PFSK-1 (cell line): ENCODE measurements at regions not wholly inside any gene's neighbourhood (a gene's known extent, or its start where the extent isn't known, plus 50 kb on each side); places are given as distances from the start of the nearest gene placed in this dataset.

Source experiments
- FOXP2 ChIP-seq: optimal IDR thresholded peaks from 2 replicates; pipeline ENCODE3; 2011; ENCODE audit warnings: borderline replicate concordance, control low read depth, inconsistent platforms; ENCODE audit not compliant: insufficient read depth; ENCODE audit errors: extremely low read length, extremely low read depth
- POLR2AphosphoS5 ChIP-seq: IDR thresholded peaks from 2 replicates; pipeline ENCODE4 v1.6.1; 2012; ENCODE audit warnings: low read depth, mild to moderate bottlenecking, control low read depth, low read length, moderate library complexity
- SIN3A ChIP-seq: IDR thresholded peaks from 2 replicates; pipeline ENCODE4 v1.6.1; 2012; ENCODE audit warnings: mild to moderate bottlenecking, low read length, moderate library complexity, borderline replicate concordance; ENCODE audit not compliant: insufficient read depth
- TAF1 ChIP-seq: IDR thresholded peaks from 2 replicates; pipeline ENCODE4 v1.6.1; 2012; ENCODE audit warnings: low read length, control low read depth, borderline replicate concordance; ENCODE audit not compliant: insufficient read depth
- TF ChIP-seq, protein P1 (sequence below), 2 experiments: IDR thresholded peaks; 2 replicates each; pipeline versions ENCODE4 v1.6.1 to v1.8.0; 2011 to 2012; ENCODE audit warnings: low read depth in 2 of 2, low read length in 2 of 2, control low read depth in 1 of 2, inconsistent platforms in 1 of 2, mild to moderate bottlenecking in 1 of 2, moderate library complexity in 1 of 2; ENCODE audit not compliant: insufficient read depth in 1 of 2

DNA sequence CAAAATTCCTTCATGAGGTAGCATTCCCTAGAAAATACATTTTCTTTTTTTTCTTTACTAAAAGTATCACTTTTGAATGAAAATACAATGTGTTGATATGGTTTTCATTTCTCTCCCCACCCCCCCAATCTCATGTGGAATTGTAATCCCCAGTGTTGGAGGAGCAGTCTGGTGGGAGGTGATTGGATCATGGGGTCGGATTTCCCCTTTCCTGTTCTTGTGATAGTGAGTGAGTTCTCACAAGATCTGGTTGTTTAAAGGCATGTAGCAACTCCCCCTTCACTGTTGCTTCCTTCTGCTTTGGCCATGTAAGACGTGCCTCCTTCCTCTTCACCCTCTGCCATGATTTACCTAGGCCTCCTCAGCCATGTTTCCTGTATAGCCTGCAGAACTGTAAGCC is 790.3 kb upstream of the KCND2 start:
- TF ChIP-seq FOXP2 (no peak), TAF1 (no peak), POLR2AphosphoS5 (no peak), SIN3A (no peak)
- TF ChIP-seq, protein P1, sequence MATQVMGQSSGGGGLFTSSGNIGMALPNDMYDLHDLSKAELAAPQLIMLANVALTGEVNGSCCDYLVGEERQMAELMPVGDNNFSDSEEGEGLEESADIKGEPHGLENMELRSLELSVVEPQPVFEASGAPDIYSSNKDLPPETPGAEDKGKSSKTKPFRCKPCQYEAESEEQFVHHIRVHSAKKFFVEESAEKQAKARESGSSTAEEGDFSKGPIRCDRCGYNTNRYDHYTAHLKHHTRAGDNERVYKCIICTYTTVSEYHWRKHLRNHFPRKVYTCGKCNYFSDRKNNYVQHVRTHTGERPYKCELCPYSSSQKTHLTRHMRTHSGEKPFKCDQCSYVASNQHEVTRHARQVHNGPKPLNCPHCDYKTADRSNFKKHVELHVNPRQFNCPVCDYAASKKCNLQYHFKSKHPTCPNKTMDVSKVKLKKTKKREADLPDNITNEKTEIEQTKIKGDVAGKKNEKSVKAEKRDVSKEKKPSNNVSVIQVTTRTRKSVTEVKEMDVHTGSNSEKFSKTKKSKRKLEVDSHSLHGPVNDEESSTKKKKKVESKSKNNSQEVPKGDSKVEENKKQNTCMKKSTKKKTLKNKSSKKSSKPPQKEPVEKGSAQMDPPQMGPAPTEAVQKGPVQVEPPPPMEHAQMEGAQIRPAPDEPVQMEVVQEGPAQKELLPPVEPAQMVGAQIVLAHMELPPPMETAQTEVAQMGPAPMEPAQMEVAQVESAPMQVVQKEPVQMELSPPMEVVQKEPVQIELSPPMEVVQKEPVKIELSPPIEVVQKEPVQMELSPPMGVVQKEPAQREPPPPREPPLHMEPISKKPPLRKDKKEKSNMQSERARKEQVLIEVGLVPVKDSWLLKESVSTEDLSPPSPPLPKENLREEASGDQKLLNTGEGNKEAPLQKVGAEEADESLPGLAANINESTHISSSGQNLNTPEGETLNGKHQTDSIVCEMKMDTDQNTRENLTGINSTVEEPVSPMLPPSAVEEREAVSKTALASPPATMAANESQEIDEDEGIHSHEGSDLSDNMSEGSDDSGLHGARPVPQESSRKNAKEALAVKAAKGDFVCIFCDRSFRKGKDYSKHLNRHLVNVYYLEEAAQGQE (IDR thresholded peaks at IDR 0.05; ENCODE audit: insufficient read depth in 1 of 2, low read depth in 2 of 2, low read length in 2 of 2), result no peak

GRCh38 chr7:119483364-119483763 is 789.6 kb upstream of the KCND2 start:
- no peak for TF ChIP-seq SIN3A
- TF ChIP-seq FOXP2, result no peak
- TF ChIP-seq, protein P1 (IDR thresholded peaks at IDR 0.05; ENCODE audit: insufficient read depth in 1 of 2, low read depth in 2 of 2, low read length in 2 of 2), result no peak

DNA sequence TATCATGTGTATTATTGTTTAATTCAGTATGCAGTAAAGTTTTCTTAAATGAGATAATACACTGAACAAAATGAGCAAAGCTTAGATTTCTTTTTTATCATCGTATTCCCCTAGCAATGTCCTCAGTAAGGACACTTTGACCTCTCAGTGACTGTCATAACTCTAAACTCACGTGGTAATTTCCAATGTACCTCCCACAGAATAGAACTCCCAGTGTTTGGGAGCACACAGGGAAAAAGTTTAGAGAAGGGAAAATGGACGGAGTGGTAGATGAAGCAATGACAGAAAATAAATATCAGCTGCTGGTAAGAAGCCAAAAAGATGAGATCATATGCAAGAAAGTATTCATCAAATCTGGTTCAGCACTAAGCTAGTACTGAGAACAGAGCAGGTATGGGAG is 758.6 kb upstream of the KCND2 start:
- TF ChIP-seq, protein P1 (IDR thresholded peaks at IDR 0.05; ENCODE audit: insufficient read depth in 1 of 2, low read depth in 2 of 2, low read length in 2 of 2), result no peak
- TF ChIP-seq FOXP2 (no peak), SIN3A (no peak), TAF1 (no peak)

DNA sequence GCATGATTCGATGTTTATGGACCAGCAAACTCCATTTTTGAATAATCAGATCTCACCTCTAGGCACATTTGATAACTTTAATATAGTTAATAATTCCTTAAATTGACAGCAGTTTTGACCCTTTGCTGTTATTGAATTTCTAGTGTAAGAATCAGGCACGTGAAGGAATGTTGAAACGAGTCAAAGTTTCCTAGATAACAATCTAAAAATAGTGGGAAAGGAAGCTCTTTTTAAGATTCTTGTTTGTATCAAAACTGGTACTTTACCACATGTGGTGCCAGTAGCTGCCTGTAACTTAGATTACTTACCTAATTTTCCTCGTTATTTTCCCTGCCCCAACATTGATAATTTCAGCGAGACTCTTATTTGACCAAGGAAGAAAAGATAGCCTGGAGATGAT is 757.8 kb upstream of the KCND2 start:
- no peak for TF ChIP-seq POLR2AphosphoS5

- TF ChIP-seq, protein P1 (IDR thresholded peaks at IDR 0.05; ENCODE audit: insufficient read depth in 1 of 2, low read depth in 2 of 2, low read length in 2 of 2), result no peak
- TF ChIP-seq TAF1 (no peak), FOXP2 (no peak), POLR2AphosphoS5 (no peak), SIN3A (no peak)
Observed at GRCh38 chr7:119515962-119516361, 757.0 kb upstream of the KCND2 start.

- TF ChIP-seq, protein P1 (IDR thresholded peaks at IDR 0.05; ENCODE audit: insufficient read depth in 1 of 2, low read depth in 2 of 2, low read length in 2 of 2), result no peak
- TF ChIP-seq FOXP2 (no peak), TAF1 (no peak), POLR2AphosphoS5 (no peak), SIN3A (no peak)
Observed at GRCh38 chr7:119522263-119522662, 750.7 kb upstream of the KCND2 start.
